ENCODE measurements at regions not wholly inside any gene's neighbourhood (a gene's known extent, or its start where the extent isn't known, plus 50 kb on each side); places are given as distances from the start of the nearest gene placed in this dataset.

DNA sequence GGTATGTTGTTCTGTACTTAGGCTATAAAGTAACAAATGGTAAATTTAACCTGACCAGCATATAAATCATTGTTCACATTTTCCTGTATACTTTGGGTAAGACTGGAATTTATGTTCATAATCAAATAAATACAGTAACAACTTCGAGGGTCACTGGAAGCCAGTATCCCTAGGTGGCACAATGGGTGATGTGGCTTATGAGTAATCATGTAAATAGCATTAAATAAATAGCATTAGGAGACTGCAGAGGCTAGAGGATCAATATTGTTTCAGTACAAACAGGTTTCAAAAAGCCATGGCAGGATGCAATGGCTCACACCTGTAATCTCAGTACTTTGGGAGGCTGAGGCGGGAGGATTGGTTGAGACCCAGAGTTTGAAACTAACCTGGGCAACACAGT is 690.6 kb downstream of the SLC4A3 start:
- Mint-ChIP-seq H3K27me3 (no peaks in the 10 kb centered on the region), H3K36me3 (peaks cover 3% of the 10 kb centered on the region), H3K27ac (no peak overlapping the region), H3K4me3 (no peak overlapping the region), H3K4me1 (ENCODE audit: unreplicated experiment) (no peaks in the 10 kb centered on the region), H3K9me3 (no peaks in the 10 kb centered on the region)
- TF ChIP-seq CTCF (conservative IDR thresholded peaks at IDR 0.05): no peak
- DNase-seq (ENCODE audit: extremely low spot score, unreplicated experiment): no peak

- H3K4me3 Mint-ChIP-seq: no peak overlapping the region
- peaks cover 3% of the 10 kb centered on the region for H3K36me3 Mint-ChIP-seq
- H3K27me3 Mint-ChIP-seq: no peaks in the 10 kb centered on the region
- no peaks in the 10 kb centered on the region for H3K9me3 Mint-ChIP-seq
- H3K27ac Mint-ChIP-seq: no peak overlapping the region
- no peak for TF ChIP-seq CTCF (conservative IDR thresholded peaks at IDR 0.05)
- H3K4me1 Mint-ChIP-seq (ENCODE audit: unreplicated experiment): no peaks in the 10 kb centered on the region
- no peak for DNase-seq (ENCODE audit: extremely low spot score, unreplicated experiment)
These were observed 691.1 kb downstream of the SLC4A3 start for GRCh38 chr2:220318508-220318907.

DNA sequence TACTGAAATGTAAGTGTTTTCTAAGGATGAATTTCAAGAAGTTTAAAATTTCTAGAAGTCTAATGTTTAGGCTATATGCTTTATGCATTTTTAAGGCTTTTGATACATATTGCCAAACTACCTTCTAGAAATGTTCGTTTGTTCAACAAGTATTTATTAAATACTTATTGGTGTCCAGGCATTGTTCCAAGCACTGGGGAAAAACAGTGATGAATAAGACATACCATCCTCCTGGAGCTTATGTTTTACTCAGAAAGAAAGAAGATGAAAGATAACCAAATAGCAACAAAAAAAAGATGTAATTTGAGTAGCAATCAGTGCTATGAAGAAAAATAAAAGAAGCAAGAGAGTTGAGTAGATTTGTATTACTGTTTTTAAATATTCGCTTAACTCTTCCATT is 692.9 kb downstream of the SLC4A3 start:
- Mint-ChIP-seq H3K4me1 (ENCODE audit: unreplicated experiment) (no peaks in the 10 kb centered on the region), H3K9me3 (no peaks in the 10 kb centered on the region), H3K36me3 (peaks cover 3% of the 10 kb centered on the region), H3K27me3 (no peaks in the 10 kb centered on the region), H3K4me3 (no peak overlapping the region), H3K27ac (no peak overlapping the region)
- no peak for DNase-seq (ENCODE audit: extremely low spot score, unreplicated experiment)
- TF ChIP-seq CTCF (conservative IDR thresholded peaks at IDR 0.05): no peak

- Mint-ChIP-seq H3K4me3 (no peak overlapping the region), H3K9me3 (peaks cover 9% of the 10 kb centered on the region), H3K27ac (no peak overlapping the region), H3K4me1 (ENCODE audit: unreplicated experiment) (peaks cover 5% of the 10 kb centered on the region), H3K36me3 (no peaks in the 10 kb centered on the region), H3K27me3 (no peaks in the 10 kb centered on the region)
- TF ChIP-seq CTCF (conservative IDR thresholded peaks at IDR 0.05): no peak
- DNase-seq (ENCODE audit: extremely low spot score, unreplicated experiment): no peak
These were observed 705.5 kb downstream of the SLC4A3 start for GRCh38 chr2:220332886-220333285.

DNA sequence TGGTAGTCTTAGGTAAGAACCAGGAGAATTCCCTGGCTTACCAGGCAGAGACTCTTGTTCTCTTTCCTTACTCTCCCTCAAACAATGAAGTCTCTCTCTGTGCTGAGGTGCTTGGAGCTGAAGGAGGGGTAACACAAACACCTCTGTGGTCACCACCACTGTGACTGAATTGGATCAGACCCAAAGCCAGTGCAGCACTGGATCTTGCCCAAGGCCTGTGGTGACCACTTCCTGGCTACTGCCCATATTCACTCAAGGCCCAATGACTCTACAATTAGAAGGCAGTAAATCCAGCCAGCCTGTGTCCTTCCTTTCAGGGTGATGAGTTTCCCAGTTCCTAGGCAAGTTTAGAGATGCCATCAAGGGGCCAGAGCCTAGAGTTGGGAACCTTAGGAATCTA is 706.8 kb downstream of the SLC4A3 start:
- Mint-ChIP-seq H3K36me3 (no peaks in the 10 kb centered on the region), H3K27ac (no peak overlapping the region), H3K4me3 (no peak overlapping the region), H3K4me1 (ENCODE audit: unreplicated experiment) (peaks cover 5% of the 10 kb centered on the region), H3K27me3 (no peaks in the 10 kb centered on the region), H3K9me3 (peaks cover 5% of the 10 kb centered on the region)
- DNase-seq (ENCODE audit: extremely low spot score, unreplicated experiment): no peak
- no peak for TF ChIP-seq CTCF (conservative IDR thresholded peaks at IDR 0.05)
